BJ (cell line): ENCODE measurements at regions not wholly inside any gene's neighbourhood (a gene's known extent, or its start where the extent isn't known, plus 50 kb on each side); places are given as distances from the start of the nearest gene placed in this dataset.

Source experiments
- CTCF ChIA-PET: fragments of 350-600 bp; formaldehyde crosslinking; extraction: SDS; loops from one replicate; lab custom pipeline; 2021; ENCODE audit warnings: antibody characterized with exemption, inconsistent platforms; lab: Yijun Ruan, JAX
- POLR2A ChIA-PET: fragments of 300-600 bp; sonication (Branson Sonifier 250); formaldehyde crosslinking; extraction: SDS; loops from one replicate; lab custom pipeline; 2021; ENCODE audit warnings: antibody characterized with exemption; lab: Charles Lee
- DNase-seq: peaks from one replicate; pipeline ENCODE4 v3.0.0-alpha.2; 2011; ENCODE audit warnings: low read depth
- H3K27me3 ChIP-seq: 2 replicates; pipeline ENCODE4 v1.6.0; 2011; ENCODE audit warnings: low read length; ENCODE audit not compliant: control insufficient read depth, insufficient read depth
- H3K36me3 ChIP-seq: 2 replicates; pipeline ENCODE4 v1.5.1; 2011; ENCODE audit warnings: low read length; ENCODE audit not compliant: control insufficient read depth, insufficient read depth
- H3K4me3 ChIP-seq: 2 replicates; pipeline ENCODE4 v1.5.1; 2011; ENCODE audit warnings: low read depth, mild to moderate bottlenecking, control low read depth, low read length
- CTCF ChIP-seq: IDR thresholded peaks from 2 replicates; pipeline ENCODE4 v1.5.1; 2011; ENCODE audit warnings: low read depth, mild to moderate bottlenecking, control low read depth, inconsistent platforms, low read length, moderate library complexity; ENCODE audit not compliant: insufficient read depth

- DNase-seq = no peak
- Histone ChIP-seq H3K27me3 (no peaks in the 10 kb centered on the region), H3K36me3 (no peaks in the 10 kb centered on the region), H3K4me3 (no peak overlapping the region)
- CTCF ChIA-PET = interaction anchor here (1.1 to 1.6 kb wide), 2 partner anchors 42 to 232 kb away, joined by 3 to 5 read pairs; no protein-coding TSS in a partner anchor
- no peak for TF ChIP-seq CTCF
- POLR2A ChIA-PET = no interaction called here
Measured at GRCh38 chr11:27253224-27253623, 109.8 kb downstream of the CCDC34 start.

- no peak for DNase-seq
- Histone ChIP-seq H3K27me3 (no peaks in the 10 kb centered on the region), H3K36me3 (no peaks in the 10 kb centered on the region), H3K4me3 (no peak overlapping the region)
- CTCF ChIA-PET = interaction anchor here (0.7 kb wide), 1 partner anchor 150 kb away, joined by 3 read pairs; no protein-coding TSS in a partner anchor
- TF ChIP-seq CTCF = no peak
- POLR2A ChIA-PET = no interaction called here
Measured at GRCh38 chr11:27250867-27251665, 111.9 kb downstream of the CCDC34 start.

GRCh38 chr11:27248576-27249509 lies 114.2 kb downstream of the CCDC34 start:
- no peak for DNase-seq
- no peak for TF ChIP-seq CTCF
- ChIA-PET POLR2A (no interaction called here), CTCF (interaction anchor here (1.1 to 1.6 kb wide), 2 partner anchors 15 to 47 kb away, joined by 3 read pairs; no protein-coding TSS in a partner anchor)
- H3K4me3 ChIP-seq = no peak overlapping the region
- no peaks in the 10 kb centered on the region for H3K27me3 ChIP-seq
- H3K36me3 ChIP-seq = no peaks in the 10 kb centered on the region

GRCh38 chr11:27247660-27248059 lies 115.4 kb downstream of the CCDC34 start:
- Histone ChIP-seq H3K27me3 (no peaks in the 10 kb centered on the region), H3K36me3 (no peaks in the 10 kb centered on the region), H3K4me3 (no peak overlapping the region)
- POLR2A ChIA-PET = interaction anchor here (0.5 kb wide), 1 partner anchor 14 kb away, joined by 5 read pairs; no protein-coding TSS in a partner anchor
- DNase-seq = no peak
- TF ChIP-seq CTCF = no peak
- CTCF ChIA-PET = interaction anchor here (1.1 to 1.6 kb wide), 2 partner anchors 14 to 49 kb away, joined by 3 read pairs; no protein-coding TSS in a partner anchor

- DNase-seq = no peak
- H3K36me3 ChIP-seq = no peaks in the 10 kb centered on the region
- POLR2A ChIA-PET = no interaction called here
Measured at GRCh38 chr11:27246925-27247324, 116.1 kb downstream of the CCDC34 start.

More at GRCh38 chr11:27246925-27247324, 116.1 kb downstream of the CCDC34 start:
- CTCF ChIA-PET = no interaction called here
- H3K27me3 ChIP-seq = no peaks in the 10 kb centered on the region
- no peak overlapping the region for H3K4me3 ChIP-seq
- TF ChIP-seq CTCF = no peak
